ENCODE measurements at regions not wholly inside any gene's neighbourhood (a gene's known extent, or its start where the extent isn't known, plus 50 kb on each side); places are given as distances from the start of the nearest gene placed in this dataset.

- Histone ChIP-seq H2AFZ (ENCODE audit: low read depth, low read length) (no peak overlapping the region), H3K9me3 (ENCODE audit: low read length) (no peaks in the 10 kb centered on the region), H3K36me3 (ENCODE audit: insufficient read depth, low read length) (no peaks in the 10 kb centered on the region), H3K27me3 (ENCODE audit: insufficient read depth, low read depth, low read length) (no peaks in the 10 kb centered on the region), H3K9me2 (ENCODE audit: insufficient read depth, low read length) (no peaks in the 10 kb centered on the region), H3K4me3 (ENCODE audit: low read length) (no peak overlapping the region), H3K9ac (ENCODE audit: low read length) (no peak overlapping the region), H3K4me2 (ENCODE audit: low read length) (no peak overlapping the region), H4K20me1 (ENCODE audit: insufficient read depth) (no peaks in the 10 kb centered on the region), H3K79me2 (replicated peaks; ENCODE audit: insufficient read depth, low read length) (no peaks in the 10 kb centered on the region), H3F3A (ENCODE audit: insufficient read depth, low read length, poor library complexity, severe bottlenecking) (no peaks in the 10 kb centered on the region), H3K27ac (ENCODE audit: low read length) (no peak overlapping the region)
- TF ChIP-seq, protein P1, sequence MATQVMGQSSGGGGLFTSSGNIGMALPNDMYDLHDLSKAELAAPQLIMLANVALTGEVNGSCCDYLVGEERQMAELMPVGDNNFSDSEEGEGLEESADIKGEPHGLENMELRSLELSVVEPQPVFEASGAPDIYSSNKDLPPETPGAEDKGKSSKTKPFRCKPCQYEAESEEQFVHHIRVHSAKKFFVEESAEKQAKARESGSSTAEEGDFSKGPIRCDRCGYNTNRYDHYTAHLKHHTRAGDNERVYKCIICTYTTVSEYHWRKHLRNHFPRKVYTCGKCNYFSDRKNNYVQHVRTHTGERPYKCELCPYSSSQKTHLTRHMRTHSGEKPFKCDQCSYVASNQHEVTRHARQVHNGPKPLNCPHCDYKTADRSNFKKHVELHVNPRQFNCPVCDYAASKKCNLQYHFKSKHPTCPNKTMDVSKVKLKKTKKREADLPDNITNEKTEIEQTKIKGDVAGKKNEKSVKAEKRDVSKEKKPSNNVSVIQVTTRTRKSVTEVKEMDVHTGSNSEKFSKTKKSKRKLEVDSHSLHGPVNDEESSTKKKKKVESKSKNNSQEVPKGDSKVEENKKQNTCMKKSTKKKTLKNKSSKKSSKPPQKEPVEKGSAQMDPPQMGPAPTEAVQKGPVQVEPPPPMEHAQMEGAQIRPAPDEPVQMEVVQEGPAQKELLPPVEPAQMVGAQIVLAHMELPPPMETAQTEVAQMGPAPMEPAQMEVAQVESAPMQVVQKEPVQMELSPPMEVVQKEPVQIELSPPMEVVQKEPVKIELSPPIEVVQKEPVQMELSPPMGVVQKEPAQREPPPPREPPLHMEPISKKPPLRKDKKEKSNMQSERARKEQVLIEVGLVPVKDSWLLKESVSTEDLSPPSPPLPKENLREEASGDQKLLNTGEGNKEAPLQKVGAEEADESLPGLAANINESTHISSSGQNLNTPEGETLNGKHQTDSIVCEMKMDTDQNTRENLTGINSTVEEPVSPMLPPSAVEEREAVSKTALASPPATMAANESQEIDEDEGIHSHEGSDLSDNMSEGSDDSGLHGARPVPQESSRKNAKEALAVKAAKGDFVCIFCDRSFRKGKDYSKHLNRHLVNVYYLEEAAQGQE (IDR thresholded peaks at IDR 0.05; ENCODE audit: borderline replicate concordance) = no peak
- TF ChIP-seq POLR2AphosphoS5 (IDR thresholded peaks at IDR 0.05) (no peak), MXI1 (conservative IDR thresholded peaks at IDR 0.05; ENCODE audit: poor library complexity, severe bottlenecking) (no peak), TAF1 (IDR thresholded peaks at IDR 0.05; ENCODE audit: low read depth) (no peak), EZH2 (IDR thresholded peaks at IDR 0.05; ENCODE audit: borderline replicate concordance, insufficient read depth, low read length, poor library complexity, severe bottlenecking) (no peak), SMC3 (conservative IDR thresholded peaks at IDR 0.05; ENCODE audit: poor library complexity) (no peak), EP300 (conservative IDR thresholded peaks at IDR 0.05; ENCODE audit: poor library complexity, severe bottlenecking) (no peak), RAD21 (conservative IDR thresholded peaks at IDR 0.05) (no peak)
- TF ChIP-seq, protein P2, sequence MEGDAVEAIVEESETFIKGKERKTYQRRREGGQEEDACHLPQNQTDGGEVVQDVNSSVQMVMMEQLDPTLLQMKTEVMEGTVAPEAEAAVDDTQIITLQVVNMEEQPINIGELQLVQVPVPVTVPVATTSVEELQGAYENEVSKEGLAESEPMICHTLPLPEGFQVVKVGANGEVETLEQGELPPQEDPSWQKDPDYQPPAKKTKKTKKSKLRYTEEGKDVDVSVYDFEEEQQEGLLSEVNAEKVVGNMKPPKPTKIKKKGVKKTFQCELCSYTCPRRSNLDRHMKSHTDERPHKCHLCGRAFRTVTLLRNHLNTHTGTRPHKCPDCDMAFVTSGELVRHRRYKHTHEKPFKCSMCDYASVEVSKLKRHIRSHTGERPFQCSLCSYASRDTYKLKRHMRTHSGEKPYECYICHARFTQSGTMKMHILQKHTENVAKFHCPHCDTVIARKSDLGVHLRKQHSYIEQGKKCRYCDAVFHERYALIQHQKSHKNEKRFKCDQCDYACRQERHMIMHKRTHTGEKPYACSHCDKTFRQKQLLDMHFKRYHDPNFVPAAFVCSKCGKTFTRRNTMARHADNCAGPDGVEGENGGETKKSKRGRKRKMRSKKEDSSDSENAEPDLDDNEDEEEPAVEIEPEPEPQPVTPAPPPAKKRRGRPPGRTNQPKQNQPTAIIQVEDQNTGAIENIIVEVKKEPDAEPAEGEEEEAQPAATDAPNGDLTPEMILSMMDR (IDR thresholded peaks at IDR 0.05; ENCODE audit: poor library complexity, severe bottlenecking) = no peak
Measured at GRCh38 chr2:71999580-71999979, 148.1 kb downstream of the CYP26B1 start.

DNA sequence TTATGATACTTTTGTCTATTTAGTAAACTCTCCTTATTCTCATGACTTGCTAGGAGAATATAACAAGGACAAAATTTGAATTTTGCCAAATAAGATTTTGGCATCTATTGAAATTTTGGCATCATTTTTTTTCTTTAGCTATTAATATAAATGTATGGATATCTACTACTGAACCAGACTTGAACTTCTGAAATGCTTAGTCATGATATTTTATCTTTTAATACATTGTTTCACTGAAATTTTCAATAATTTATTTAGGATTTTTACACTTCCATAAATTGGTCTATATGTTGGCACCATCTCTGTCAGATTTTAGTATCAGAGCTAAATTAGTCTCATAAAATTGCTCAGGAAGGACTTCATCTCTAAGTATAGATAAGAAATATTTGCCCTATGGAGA lies 149.8 kb downstream of the CYP26B1 start:
- H3K9me3 ChIP-seq (ENCODE audit: low read length) = no peaks in the 10 kb centered on the region
- no peak overlapping the region for H3K4me2 ChIP-seq (ENCODE audit: low read length)
- H2AFZ ChIP-seq (ENCODE audit: low read depth, low read length) = no peak overlapping the region
- no peaks in the 10 kb centered on the region for H3K27me3 ChIP-seq (ENCODE audit: insufficient read depth, low read depth, low read length)
- H3K36me3 ChIP-seq (ENCODE audit: insufficient read depth, low read length) = no peaks in the 10 kb centered on the region
- H3K9me2 ChIP-seq (ENCODE audit: insufficient read depth, low read length) = no peaks in the 10 kb centered on the region
- no peaks in the 10 kb centered on the region for H3F3A ChIP-seq (ENCODE audit: insufficient read depth, low read length, poor library complexity, severe bottlenecking)
- H3K9ac ChIP-seq (ENCODE audit: low read length) = no peak overlapping the region
- H3K27ac ChIP-seq (ENCODE audit: low read length) = no peak overlapping the region
- H3K4me3 ChIP-seq (ENCODE audit: low read length) = no peak overlapping the region
- no peaks in the 10 kb centered on the region for H3K79me2 ChIP-seq (replicated peaks; ENCODE audit: insufficient read depth, low read length)
- no peaks in the 10 kb centered on the region for H4K20me1 ChIP-seq (ENCODE audit: insufficient read depth)
- no peak for TF ChIP-seq TAF1 (IDR thresholded peaks at IDR 0.05; ENCODE audit: low read depth)
- no peak for TF ChIP-seq POLR2AphosphoS5 (IDR thresholded peaks at IDR 0.05)

Measured in neural cell (in vitro differentiated cells).